GM19452 (cell line): ENCODE measurements at regions not wholly inside any gene's neighbourhood (a gene's known extent, or its start where the extent isn't known, plus 50 kb on each side); places are given as distances from the start of the nearest gene placed in this dataset.

Experiments
- ATAC-seq: cut with Tn5 transposase; IDR thresholded peaks from one replicate; pipeline ENCODE4 v1.9.1; 2021; ENCODE audit not compliant: unreplicated experiment

GRCh38 chr1:209041927-209042326, 541.6 kb upstream of the CAMK1G start:
- no peak for ATAC-seq

GRCh38 chr1:209042413-209042812, 541.1 kb upstream of the CAMK1G start:
- ATAC-seq: no peak

- ATAC-seq: no peak
Observed at GRCh38 chr1:209045331-209046057, 538.0 kb upstream of the CAMK1G start.

GRCh38 chr1:209046058-209046417, 537.5 kb upstream of the CAMK1G start:
- no peak for ATAC-seq

GRCh38 chr1:209046935-209047334, 536.6 kb upstream of the CAMK1G start:
- ATAC-seq: no peak

GRCh38 chr1:209048941-209049669, 534.4 kb upstream of the CAMK1G start:
- ATAC-seq: no peak

- ATAC-seq: no peak
Observed at GRCh38 chr1:209051570-209051969, 531.9 kb upstream of the CAMK1G start.

- ATAC-seq: no peak
Observed at GRCh38 chr1:209053587-209053986, 529.9 kb upstream of the CAMK1G start.

- no peak for ATAC-seq
Observed at GRCh38 chr1:209057083-209057482, 526.4 kb upstream of the CAMK1G start.

GRCh38 chr1:209057901-209058300, 525.6 kb upstream of the CAMK1G start:
- ATAC-seq: no peak

GRCh38 chr1:209059376-209059775, 524.1 kb upstream of the CAMK1G start:
- ATAC-seq: no peak

- ATAC-seq: no peak
Observed at GRCh38 chr1:209059981-209060380, 523.5 kb upstream of the CAMK1G start.

GRCh38 chr1:209062081-209062620, 521.4 kb upstream of the CAMK1G start:
- no peak for ATAC-seq

GRCh38 chr1:209062863-209063262, 520.7 kb upstream of the CAMK1G start:
- ATAC-seq: no peak

- ATAC-seq: no peak
Observed at GRCh38 chr1:209063767-209064659, 519.5 kb upstream of the CAMK1G start.

GRCh38 chr1:209064850-209065706, 518.4 kb upstream of the CAMK1G start:
- ATAC-seq: no peak

- ATAC-seq: no peak
Observed at GRCh38 chr1:209072481-209072880, 511.0 kb upstream of the CAMK1G start.

- ATAC-seq: no peak
Observed at GRCh38 chr1:209073879-209074278, 509.6 kb upstream of the CAMK1G start.

- no peak for ATAC-seq
Observed at GRCh38 chr1:209074575-209075250, 508.8 kb upstream of the CAMK1G start.

- no peak for ATAC-seq
Observed at GRCh38 chr1:209076688-209077087, 506.8 kb upstream of the CAMK1G start.
